Fibroblast of villous mesenchyme (primary cell): ENCODE measurements at regions not wholly inside any gene's neighbourhood (a gene's known extent, or its start where the extent isn't known, plus 50 kb on each side); places are given as distances from the start of the nearest gene placed in this dataset.

Experiments
- DNase-seq: peaks from one replicate; pipeline ENCODE4 v3.0.0-alpha.2; 2010; ENCODE audit warnings: low read depth
- H3K4me3 ChIP-seq: 2 replicates; pipeline ENCODE4 v1.5.1; 2011; ENCODE audit warnings: low read depth, mild to moderate bottlenecking, low read length
- CTCF ChIP-seq: IDR thresholded peaks from 2 replicates; pipeline ENCODE4 v1.5.1; 2012; ENCODE audit warnings: low read depth, mild to moderate bottlenecking, low read length; ENCODE audit not compliant: insufficient read depth

- no peak for TF ChIP-seq CTCF
- no peak for DNase-seq
These were observed 95.4 kb upstream of the SLCO6A1 start for GRCh38 chr5:102594192-102594591.

GRCh38 chr5:102595332-102595731 is 96.5 kb upstream of the SLCO6A1 start:
- DNase-seq, result no peak
- no peak for TF ChIP-seq CTCF
- no peak overlapping the region for H3K4me3 ChIP-seq

More at GRCh38 chr5:102594192-102594591, 95.4 kb upstream of the SLCO6A1 start:
- no peak overlapping the region for H3K4me3 ChIP-seq

DNA sequence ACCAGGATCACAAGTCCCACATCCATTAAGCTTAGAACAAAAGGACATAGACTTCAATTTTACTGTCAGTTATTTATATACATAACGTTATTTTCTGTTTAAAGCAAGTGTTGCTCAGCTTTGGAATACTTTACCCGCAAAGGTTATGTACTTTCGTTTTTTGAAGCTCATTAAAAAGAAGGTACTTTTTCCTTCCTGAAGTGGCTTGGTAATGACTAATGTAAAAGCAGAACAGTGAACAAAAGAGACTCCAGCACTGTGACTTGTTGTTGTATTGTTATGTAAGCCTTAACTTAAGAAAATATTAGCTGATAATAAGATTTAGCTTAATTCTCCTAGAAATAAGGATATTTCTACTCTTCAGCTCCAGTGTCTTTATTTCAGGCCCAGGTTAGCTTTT is 97.3 kb upstream of the SLCO6A1 start:
- no peak for TF ChIP-seq CTCF
- no peak overlapping the region for H3K4me3 ChIP-seq
- no peak for DNase-seq

DNA sequence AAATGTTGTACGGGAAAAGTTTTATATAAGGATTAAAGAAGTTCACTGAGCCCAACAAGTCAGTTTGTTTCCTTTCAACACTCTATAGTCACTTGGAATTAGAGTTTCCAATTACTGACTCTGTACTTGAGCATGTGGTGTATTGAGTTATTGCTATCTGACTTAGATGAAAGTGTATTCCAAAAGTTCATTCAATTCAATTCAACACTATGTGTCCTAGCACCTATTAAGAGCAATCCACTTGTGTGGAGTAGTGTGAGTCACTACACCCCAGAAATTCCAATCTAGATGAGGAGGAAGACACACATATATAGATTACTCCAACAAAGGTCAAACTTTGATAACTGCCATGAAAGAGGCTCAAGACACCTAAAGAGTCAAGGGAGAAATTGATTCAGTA is 98.2 kb upstream of the SLCO6A1 start:
- H3K4me3 ChIP-seq, result no peak overlapping the region
- DNase-seq, result no peak
- no peak for TF ChIP-seq CTCF

GRCh38 chr5:102599289-102599688 is 100.5 kb upstream of the SLCO6A1 start:
- DNase-seq, result no peak
- no peak overlapping the region for H3K4me3 ChIP-seq
- TF ChIP-seq CTCF, result no peak

DNA sequence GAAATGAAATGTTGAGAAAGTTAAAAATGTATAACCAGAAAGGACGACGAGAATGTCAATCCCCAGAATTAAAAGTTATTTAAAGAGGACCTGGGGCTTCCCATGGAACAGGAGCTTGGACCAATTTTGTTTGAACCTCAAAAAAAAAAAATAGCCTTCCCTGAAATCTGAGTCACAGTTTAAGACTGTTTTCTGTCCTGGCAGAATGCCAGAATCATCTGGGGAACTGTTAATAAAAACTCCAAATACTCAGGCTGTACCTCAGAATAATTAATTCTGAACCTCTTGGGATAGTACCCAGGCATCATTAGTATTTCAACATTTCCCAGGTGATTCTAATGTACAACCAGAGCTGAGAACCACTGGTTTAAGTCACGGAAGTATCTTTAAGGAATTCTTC is 102.2 kb upstream of the SLCO6A1 start:
- H3K4me3 ChIP-seq, result no peak overlapping the region
- DNase-seq, result peak; percentile 30
- no peak for TF ChIP-seq CTCF

GRCh38 chr5:102603670-102604069 is 104.9 kb upstream of the SLCO6A1 start:
- no peak for TF ChIP-seq CTCF
- no peak for DNase-seq

More at GRCh38 chr5:102603670-102604069, 104.9 kb upstream of the SLCO6A1 start:
- H3K4me3 ChIP-seq, result no peak overlapping the region
